ENCODE measurements at regions not wholly inside any gene's neighbourhood (a gene's known extent, or its start where the extent isn't known, plus 50 kb on each side); places are given as distances from the start of the nearest gene placed in this dataset.

DNA sequence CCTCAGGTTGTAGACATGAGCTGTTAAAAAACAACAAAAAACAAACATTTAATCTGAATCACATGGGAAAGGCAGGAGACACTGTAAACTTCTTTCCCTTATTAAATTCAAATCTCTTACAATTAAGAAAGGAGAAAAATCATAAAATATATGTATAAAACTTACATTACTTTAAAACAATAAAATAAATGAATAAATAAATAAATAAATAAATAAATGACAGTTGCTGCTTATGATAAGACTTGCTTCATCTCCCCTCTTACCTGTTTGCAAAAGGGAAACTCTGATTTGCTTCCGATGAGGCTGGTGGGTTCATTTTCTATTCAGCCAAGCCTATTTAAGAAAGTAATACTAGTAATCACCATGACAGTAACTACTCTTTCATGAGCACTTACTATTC is 353.4 kb upstream of the TBL1XR1 start:
- TF ChIP-seq, protein P1, sequence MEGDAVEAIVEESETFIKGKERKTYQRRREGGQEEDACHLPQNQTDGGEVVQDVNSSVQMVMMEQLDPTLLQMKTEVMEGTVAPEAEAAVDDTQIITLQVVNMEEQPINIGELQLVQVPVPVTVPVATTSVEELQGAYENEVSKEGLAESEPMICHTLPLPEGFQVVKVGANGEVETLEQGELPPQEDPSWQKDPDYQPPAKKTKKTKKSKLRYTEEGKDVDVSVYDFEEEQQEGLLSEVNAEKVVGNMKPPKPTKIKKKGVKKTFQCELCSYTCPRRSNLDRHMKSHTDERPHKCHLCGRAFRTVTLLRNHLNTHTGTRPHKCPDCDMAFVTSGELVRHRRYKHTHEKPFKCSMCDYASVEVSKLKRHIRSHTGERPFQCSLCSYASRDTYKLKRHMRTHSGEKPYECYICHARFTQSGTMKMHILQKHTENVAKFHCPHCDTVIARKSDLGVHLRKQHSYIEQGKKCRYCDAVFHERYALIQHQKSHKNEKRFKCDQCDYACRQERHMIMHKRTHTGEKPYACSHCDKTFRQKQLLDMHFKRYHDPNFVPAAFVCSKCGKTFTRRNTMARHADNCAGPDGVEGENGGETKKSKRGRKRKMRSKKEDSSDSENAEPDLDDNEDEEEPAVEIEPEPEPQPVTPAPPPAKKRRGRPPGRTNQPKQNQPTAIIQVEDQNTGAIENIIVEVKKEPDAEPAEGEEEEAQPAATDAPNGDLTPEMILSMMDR (conservative IDR thresholded peaks at IDR 0.05 in 1 of 2, IDR thresholded peaks at IDR 0.05 in 1 of 2; ENCODE audit: extremely low read depth in 1 of 2, insufficient read depth in 1 of 2, low read depth in 1 of 2, low read length in 2 of 2), result no peak
- no peak for TF ChIP-seq EZH2 (IDR thresholded peaks at IDR 0.05; ENCODE audit: borderline replicate concordance, low read length)

Data from mammary epithelial cell (primary cell).